IMR-90 (cell line): ENCODE measurements at regions not wholly inside any gene's neighbourhood (a gene's known extent, or its start where the extent isn't known, plus 50 kb on each side); places are given as distances from the start of the nearest gene placed in this dataset.
"Not testable (repeated sequence)": the region's sequence is repeated elsewhere in the genome, so short reads cannot be mapped to it uniquely, and the experiment has no call there.

Experiments used
- ATAC-seq: fragments of 200-7000 bp; cut with Tn5 transposase; 2 replicates; pipeline ENCODE4 v1.9.1; 2020; ENCODE audit warnings: low read depth, mild to moderate bottlenecking, moderate library complexity
- BruUV-seq: library from RNA; stranded (reverse); fragments of 400-500 nt; replicated peaks from 2 replicates; lab custom pipeline; 2021; lab: Mats Ljungman, UMichigan
- CTCF ChIA-PET: fragments of 300-600 bp; formaldehyde crosslinking; extraction: SDS; loops from one replicate; lab custom pipeline; 2021; ENCODE audit warnings: antibody characterized with exemption; lab: Yijun Ruan, JAX
- POLR2A ChIA-PET: fragments of 300-600 bp; sonication (Branson Sonifier 250); formaldehyde crosslinking; loops from one replicate; lab custom pipeline; 2022; ENCODE audit warnings: antibody characterized with exemption; ENCODE audit not compliant: unreplicated experiment; lab: Charles Lee
- DNase-seq: peaks from one replicate; pipeline ENCODE4 v3.0.0; 2013
- H2AFZ ChIP-seq: replicated peaks from 2 replicates; pipeline ENCODE3; 2013; ENCODE audit warnings: low read length, mild to moderate bottlenecking; ENCODE audit not compliant: poor library complexity
- H2AK5ac ChIP-seq: 2 replicates; pipeline ENCODE4 v1.6.1; 2013; ENCODE audit warnings: low read depth, low read length, inconsistent platforms
- H2AK9ac ChIP-seq: replicated peaks from 2 replicates; pipeline ENCODE3; 2013; ENCODE audit warnings: mild to moderate bottlenecking, low read depth, low read length, moderate library complexity; ENCODE audit not compliant: poor library complexity
- H2BK120ac ChIP-seq: 2 replicates; pipeline ENCODE4 v1.6.1; 2013; ENCODE audit warnings: low read depth, low read length, inconsistent platforms
- H2BK15ac ChIP-seq: 3 replicates; pipeline ENCODE4 v1.6.1; 2013; ENCODE audit warnings: low read depth, low read length, inconsistent platforms
- H2BK20ac ChIP-seq: 2 replicates; pipeline ENCODE4 v1.6.1; 2013; ENCODE audit warnings: low read depth, mild to moderate bottlenecking, inconsistent platforms, low read length, moderate library complexity
- H2BK5ac ChIP-seq: 2 replicates; pipeline ENCODE4 v1.6.1; 2013; ENCODE audit warnings: mild to moderate bottlenecking, low read depth, low read length, inconsistent platforms; ENCODE audit not compliant: poor library complexity, severe bottlenecking
- H3K14ac ChIP-seq: replicated peaks from 2 replicates; pipeline ENCODE4 v1.6.1; 2013; ENCODE audit warnings: low read depth, low read length, inconsistent platforms
- H3K18ac ChIP-seq: 2 replicates; pipeline ENCODE4 v1.6.1; 2013; ENCODE audit warnings: low read depth, low read length, control low read depth
- H3K23ac ChIP-seq: 2 replicates; pipeline ENCODE4 v1.6.1; 2013; ENCODE audit warnings: low read depth, low read length, inconsistent platforms
- H3K27ac ChIP-seq: 2 replicates; pipeline ENCODE4 v1.5.1; 2013; ENCODE audit warnings: mild to moderate bottlenecking, control low read depth, low read length; ENCODE audit not compliant: insufficient read depth
- H3K27me3 ChIP-seq: 2 replicates; pipeline ENCODE4 v1.6.1; 2013; ENCODE audit warnings: low read length; ENCODE audit not compliant: control insufficient read depth, insufficient read depth
- H3K36me3 ChIP-seq: 2 replicates; pipeline ENCODE4 v1.6.1; 2013; ENCODE audit warnings: low read length, mixed read lengths; ENCODE audit not compliant: control insufficient read depth, insufficient read depth
- H3K4ac ChIP-seq: 2 replicates; pipeline ENCODE4 v1.6.1; 2013; ENCODE audit warnings: low read depth, low read length, inconsistent platforms
- H3K4me1 ChIP-seq: 2 replicates; pipeline ENCODE4 v1.6.1; 2013; ENCODE audit warnings: low read length, mixed read lengths; ENCODE audit not compliant: control insufficient read depth, insufficient read depth
- H3K4me2 ChIP-seq: 2 replicates; pipeline ENCODE4 v1.6.1; 2013; ENCODE audit warnings: low read depth, mild to moderate bottlenecking, control low read depth, low read length, moderate library complexity
- H3K4me3 ChIP-seq: 2 replicates; pipeline ENCODE4 v1.5.1; 2013; ENCODE audit warnings: low read depth, mild to moderate bottlenecking, control low read depth, low read length, moderate library complexity; ENCODE audit not compliant: insufficient read depth
- H3K56ac ChIP-seq: 2 replicates; pipeline ENCODE4 v1.6.1; 2013; ENCODE audit warnings: low read length, inconsistent platforms; ENCODE audit not compliant: insufficient read depth; ENCODE audit errors: extremely low read depth
- H3K79me1 ChIP-seq, 2 experiments: 2 replicates each; pipeline ENCODE4 v1.6.1; 2013; ENCODE audit warnings: low read length in 2 of 2, inconsistent platforms in 1 of 2, low read depth in 1 of 2
- H3K9ac ChIP-seq: 2 replicates; pipeline ENCODE4 v1.6.1; 2013; ENCODE audit warnings: low read depth, low read length, control low read depth
- H3K9me1 ChIP-seq: 2 replicates; pipeline ENCODE4 v1.6.1; 2013; ENCODE audit warnings: low read length, inconsistent platforms; ENCODE audit not compliant: insufficient read depth
- H3K9me3 ChIP-seq: 2 replicates; pipeline ENCODE4 v1.6.1; 2013; ENCODE audit warnings: low read length; ENCODE audit not compliant: control insufficient read depth, insufficient read depth
- H4K20me1 ChIP-seq: 2 replicates; pipeline ENCODE4 v1.6.1; 2013; ENCODE audit warnings: low read length, inconsistent platforms; ENCODE audit not compliant: insufficient read depth
- H4K5ac ChIP-seq: 2 replicates; pipeline ENCODE4 v1.6.1; 2013; ENCODE audit warnings: mild to moderate bottlenecking, low read depth, low read length, control low read depth
- H4K8ac ChIP-seq, 2 experiments: 2 replicates each; pipeline ENCODE4 v1.6.1; 2013; ENCODE audit warnings: low read depth in 2 of 2, low read length in 2 of 2, control low read depth in 1 of 2, inconsistent platforms in 1 of 2
- H4K91ac ChIP-seq: 2 replicates; pipeline ENCODE4 v1.6.1; 2013; ENCODE audit warnings: low read depth, low read length, inconsistent platforms; ENCODE audit not compliant: insufficient read depth
- WGBS, 2 experiments: methylation state at CpG; one replicate each; pipeline versions ENCODE4 v1.1.5 to v1.1.7; 2013; ENCODE audit warnings: missing lambda C conversion rate in 2 of 2; ENCODE audit not compliant: insufficient read length in 1 of 2; ENCODE audit errors: extremely low coverage in 2 of 2; 5-methylcytosine and 5-hydroxymethylcytosine counted together
- dilution Hi-C: fragments of 300-500 bp; cut with HindIII; formaldehyde crosslinking; loops from one replicate; pipeline ENCODE4 v1.14.3; 2018; ENCODE audit warnings: low sequenced_read_pairs; ENCODE audit not compliant: unreplicated experiment
- in situ Hi-C: fragments of 300-500 bp; cut with MboI; formaldehyde crosslinking; loops from 3 replicates; pipeline ENCODE4 v1.14.3; 2019; ENCODE audit warnings: low sequenced_read_pairs, inconsistent platforms, mixed read lengths
- intact Hi-C: fragments of 100-400 bp; cut with micrococcal nuclease; formaldehyde crosslinking; loops from 2 replicates; pipeline ENCODE4 v1.10.0; 2022

DNA sequence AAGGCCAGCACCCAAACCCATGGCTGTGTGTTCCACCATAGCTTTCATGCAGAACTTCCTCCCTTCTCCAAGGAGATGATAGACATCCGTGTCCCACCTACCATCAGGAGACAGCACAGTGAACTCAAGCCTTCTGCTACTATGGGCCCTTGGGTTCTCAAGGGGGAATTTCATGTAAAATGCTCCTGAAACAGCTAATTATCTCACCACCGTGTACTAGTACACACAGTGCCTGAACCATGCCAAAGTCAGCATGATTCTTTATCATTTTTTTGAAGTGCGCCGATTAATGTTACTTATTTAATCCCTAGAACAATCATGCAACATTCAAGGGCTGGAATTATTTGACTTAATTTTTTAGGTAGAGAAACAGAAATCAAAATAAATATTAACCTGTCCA, 151.7 kb downstream of the FAM72C start:
- intact Hi-C loops, H2BK5ac ChIP-seq, in situ Hi-C loops, H3K4me1 ChIP-seq, H2BK20ac ChIP-seq, H3K27ac ChIP-seq, H4K8ac ChIP-seq, CTCF ChIA-PET, H3K56ac ChIP-seq, BruUV-seq, H2AFZ ChIP-seq, H3K79me1 ChIP-seq, H3K4ac ChIP-seq, H3K23ac ChIP-seq, H3K9me1 ChIP-seq, H2BK15ac ChIP-seq, H3K9ac ChIP-seq, DNase-seq, H4K20me1 ChIP-seq, dilution Hi-C loops, H4K5ac ChIP-seq, H2AK9ac ChIP-seq, POLR2A ChIA-PET, H3K4me3 ChIP-seq, H2AK5ac ChIP-seq, H3K4me2 ChIP-seq, ATAC-seq, H3K9me3 ChIP-seq, H3K14ac ChIP-seq, H3K36me3 ChIP-seq, H4K91ac ChIP-seq, H2BK120ac ChIP-seq, H3K18ac ChIP-seq, H3K27me3 ChIP-seq: not testable (repeated sequence)
- no CpG with 5 or more reads among the region's 4 CpGs for WGBS, 2 experiments

DNA sequence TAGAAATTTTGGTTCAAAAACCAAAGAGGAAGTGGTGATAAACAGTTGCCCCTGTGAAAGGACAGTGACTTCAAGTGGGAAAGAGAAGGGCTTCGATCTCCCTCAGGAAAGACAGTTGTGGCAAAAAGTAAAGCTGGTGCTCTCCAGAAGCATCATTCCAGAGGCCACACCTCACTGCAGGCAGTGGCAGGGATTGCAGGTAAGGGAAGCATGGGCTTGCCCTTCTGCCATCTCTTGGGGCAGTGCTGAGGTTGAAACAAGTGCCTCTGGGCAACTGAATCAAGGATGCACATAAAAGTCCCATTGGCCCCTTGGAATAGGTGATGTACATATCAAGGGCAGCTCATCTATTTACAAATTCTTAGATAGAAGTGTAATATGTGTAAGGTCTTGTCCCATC, 155.4 kb downstream of the FAM72C start:
- H3K79me1 ChIP-seq, H3K4me2 ChIP-seq, POLR2A ChIA-PET, H2BK15ac ChIP-seq, BruUV-seq, H2AFZ ChIP-seq, CTCF ChIA-PET, H2BK20ac ChIP-seq, H3K36me3 ChIP-seq, H3K56ac ChIP-seq, H4K8ac ChIP-seq, H3K18ac ChIP-seq, H3K9ac ChIP-seq, H3K9me1 ChIP-seq, H3K23ac ChIP-seq, H4K91ac ChIP-seq, H3K14ac ChIP-seq, H2AK9ac ChIP-seq, H3K9me3 ChIP-seq, H4K20me1 ChIP-seq, in situ Hi-C loops, H3K27me3 ChIP-seq, intact Hi-C loops, H2AK5ac ChIP-seq, H2BK5ac ChIP-seq, H3K27ac ChIP-seq, H3K4ac ChIP-seq, H4K5ac ChIP-seq, ATAC-seq, H2BK120ac ChIP-seq, DNase-seq, H3K4me1 ChIP-seq, dilution Hi-C loops, H3K4me3 ChIP-seq: not testable (repeated sequence)
- WGBS, 2 experiments = no CpG with 5 or more reads among the region's 1 CpG
